WERI-Rb-1 (cell line): ENCODE measurements at regions not wholly inside any gene's neighbourhood (a gene's known extent, or its start where the extent isn't known, plus 50 kb on each side); places are given as distances from the start of the nearest gene placed in this dataset.

Experiments used
- DNase-seq: peaks from one replicate; pipeline ENCODE4 v3.0.0-alpha.2; 2020
- H3K27ac ChIP-seq: fragments of 250-450 bp; sonication (Bioruptor Pico); 2 replicates; pipeline ENCODE4 v1.5.1; 2020; ENCODE audit warnings: mild to moderate bottlenecking, moderate library complexity
- H3K27me3 ChIP-seq: fragments of 250-450 bp; sonication (Bioruptor Pico); 2 replicates; pipeline ENCODE4 v1.5.1; 2021; ENCODE audit warnings: mild to moderate bottlenecking, low read depth, moderate library complexity; ENCODE audit not compliant: insufficient read depth, severe bottlenecking
- H3K36me3 ChIP-seq: fragments of 250-450 bp; sonication (Bioruptor Pico); 2 replicates; pipeline ENCODE4 v1.5.1; 2020; ENCODE audit warnings: mild to moderate bottlenecking, moderate library complexity
- H3K4me3 ChIP-seq: 2 replicates; pipeline ENCODE4 v1.5.1; 2011; ENCODE audit warnings: low read depth, mild to moderate bottlenecking, control low read depth, low read length
- H3K9me3 ChIP-seq: fragments of 250-450 bp; sonication (Bioruptor Pico); 2 replicates; pipeline ENCODE4 v1.5.1; 2021; ENCODE audit warnings: mild to moderate bottlenecking, moderate library complexity; ENCODE audit not compliant: severe bottlenecking
- TF ChIP-seq, protein P1 (sequence below): IDR thresholded peaks from 2 replicates; pipeline ENCODE4 v1.5.1; 2011; ENCODE audit warnings: low read depth, mild to moderate bottlenecking, control low read depth, inconsistent platforms, low read length

DNA sequence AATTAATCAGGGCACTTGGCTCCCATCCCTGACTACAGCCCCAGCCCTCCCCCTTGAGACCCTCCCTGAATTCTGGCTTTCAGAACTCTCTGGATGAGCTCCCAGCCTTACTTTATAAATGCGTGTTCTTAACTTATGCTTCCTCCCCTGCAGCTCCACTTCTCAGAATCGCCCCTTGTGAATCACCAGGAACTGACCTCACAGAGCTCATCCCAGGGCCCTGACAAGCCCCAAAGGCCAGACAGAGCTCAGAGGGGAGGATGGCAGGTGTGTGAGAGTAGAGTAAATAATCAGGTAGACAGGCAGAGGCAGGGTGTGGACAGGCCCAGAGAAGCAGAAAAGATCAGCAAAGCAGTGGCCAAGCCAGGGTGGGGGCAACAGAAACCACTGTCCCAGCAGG lies 68.2 kb upstream of the FOXN3 start:
- no peak for DNase-seq
- Histone ChIP-seq H3K9me3 (no peaks in the 10 kb centered on the region), H3K27ac (no peak overlapping the region), H3K36me3 (no peaks in the 10 kb centered on the region), H3K27me3 (no peaks in the 10 kb centered on the region), H3K4me3 (no peak overlapping the region)
- TF ChIP-seq, protein P1, sequence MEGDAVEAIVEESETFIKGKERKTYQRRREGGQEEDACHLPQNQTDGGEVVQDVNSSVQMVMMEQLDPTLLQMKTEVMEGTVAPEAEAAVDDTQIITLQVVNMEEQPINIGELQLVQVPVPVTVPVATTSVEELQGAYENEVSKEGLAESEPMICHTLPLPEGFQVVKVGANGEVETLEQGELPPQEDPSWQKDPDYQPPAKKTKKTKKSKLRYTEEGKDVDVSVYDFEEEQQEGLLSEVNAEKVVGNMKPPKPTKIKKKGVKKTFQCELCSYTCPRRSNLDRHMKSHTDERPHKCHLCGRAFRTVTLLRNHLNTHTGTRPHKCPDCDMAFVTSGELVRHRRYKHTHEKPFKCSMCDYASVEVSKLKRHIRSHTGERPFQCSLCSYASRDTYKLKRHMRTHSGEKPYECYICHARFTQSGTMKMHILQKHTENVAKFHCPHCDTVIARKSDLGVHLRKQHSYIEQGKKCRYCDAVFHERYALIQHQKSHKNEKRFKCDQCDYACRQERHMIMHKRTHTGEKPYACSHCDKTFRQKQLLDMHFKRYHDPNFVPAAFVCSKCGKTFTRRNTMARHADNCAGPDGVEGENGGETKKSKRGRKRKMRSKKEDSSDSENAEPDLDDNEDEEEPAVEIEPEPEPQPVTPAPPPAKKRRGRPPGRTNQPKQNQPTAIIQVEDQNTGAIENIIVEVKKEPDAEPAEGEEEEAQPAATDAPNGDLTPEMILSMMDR = no peak

- no peak overlapping the region for H3K4me3 ChIP-seq
- no peaks in the 10 kb centered on the region for H3K27me3 ChIP-seq
- no peaks in the 10 kb centered on the region for H3K9me3 ChIP-seq
- DNase-seq = no peak
- H3K27ac ChIP-seq = no peak overlapping the region
- TF ChIP-seq, protein P1 = no peak
- no peaks in the 10 kb centered on the region for H3K36me3 ChIP-seq
Measured at GRCh38 chr14:89484051-89484844, 67.2 kb upstream of the FOXN3 start.

GRCh38 chr14:89481196-89481595 lies 64.2 kb upstream of the FOXN3 start:
- no peaks in the 10 kb centered on the region for H3K27me3 ChIP-seq
- no peaks in the 10 kb centered on the region for H3K36me3 ChIP-seq
- H3K9me3 ChIP-seq = no peaks in the 10 kb centered on the region
- H3K4me3 ChIP-seq = no peak overlapping the region
- no peak for DNase-seq
- H3K27ac ChIP-seq = no peak overlapping the region
- TF ChIP-seq, protein P1 = no peak

- Histone ChIP-seq H3K27me3 (no peaks in the 10 kb centered on the region), H3K9me3 (no peaks in the 10 kb centered on the region), H3K4me3 (no peak overlapping the region), H3K36me3 (no peaks in the 10 kb centered on the region), H3K27ac (no peak overlapping the region)
- TF ChIP-seq, protein P1 = no peak
- DNase-seq = no peak
Measured at GRCh38 chr14:89480278-89480677, 63.2 kb upstream of the FOXN3 start.

DNA sequence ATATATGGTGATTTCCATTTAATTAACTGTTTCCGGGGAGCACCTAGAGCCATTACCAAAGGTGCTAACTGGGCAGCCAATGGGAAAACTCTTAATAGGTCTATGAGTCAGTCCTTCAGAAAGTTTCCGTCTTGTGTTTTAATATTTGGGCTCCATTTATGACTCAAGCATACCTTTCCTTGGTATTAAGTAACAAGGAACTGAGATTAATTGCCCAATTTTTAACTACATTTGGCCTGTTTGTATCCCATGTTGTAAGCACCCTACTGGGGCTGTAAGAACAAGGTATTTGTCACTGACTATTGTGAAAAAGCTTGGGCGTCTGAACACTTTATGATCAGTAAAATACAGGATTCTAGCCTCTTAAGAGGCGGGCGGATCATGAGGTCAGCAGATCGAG lies 62.8 kb upstream of the FOXN3 start:
- DNase-seq = no peak
- Histone ChIP-seq H3K9me3 (no peaks in the 10 kb centered on the region), H3K4me3 (no peak overlapping the region), H3K27me3 (no peaks in the 10 kb centered on the region), H3K27ac (no peak overlapping the region), H3K36me3 (no peaks in the 10 kb centered on the region)
- TF ChIP-seq, protein P1 = no peak

DNA sequence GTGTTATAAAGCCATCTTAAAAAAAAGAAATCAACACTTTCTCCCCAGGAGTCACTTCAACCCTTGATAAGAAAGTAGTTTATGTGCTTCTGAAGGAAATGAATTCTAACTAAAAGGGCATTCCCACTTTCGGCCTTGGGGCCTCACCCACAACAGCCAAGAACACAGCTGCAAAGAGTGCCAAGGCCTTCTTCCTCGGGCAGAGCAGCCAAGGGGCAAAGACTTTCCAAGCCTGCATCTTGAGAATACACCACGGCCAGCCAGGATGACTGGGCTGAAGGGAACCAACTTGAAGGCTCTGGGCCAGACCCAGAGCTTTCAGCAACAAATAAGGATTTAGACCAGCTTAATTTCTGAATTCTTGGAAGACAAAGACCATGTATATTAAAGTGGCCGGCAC lies 60.4 kb upstream of the FOXN3 start:
- H3K36me3 ChIP-seq = no peaks in the 10 kb centered on the region
- no peaks in the 10 kb centered on the region for H3K9me3 ChIP-seq
- H3K27me3 ChIP-seq = no peaks in the 10 kb centered on the region
- no peak overlapping the region for H3K27ac ChIP-seq
- DNase-seq = no peak
- H3K4me3 ChIP-seq = no peak overlapping the region
- TF ChIP-seq, protein P1 = no peak
